ENCODE measurements at regions not wholly inside any gene's neighbourhood (a gene's known extent, or its start where the extent isn't known, plus 50 kb on each side); places are given as distances from the start of the nearest gene placed in this dataset.

DNA sequence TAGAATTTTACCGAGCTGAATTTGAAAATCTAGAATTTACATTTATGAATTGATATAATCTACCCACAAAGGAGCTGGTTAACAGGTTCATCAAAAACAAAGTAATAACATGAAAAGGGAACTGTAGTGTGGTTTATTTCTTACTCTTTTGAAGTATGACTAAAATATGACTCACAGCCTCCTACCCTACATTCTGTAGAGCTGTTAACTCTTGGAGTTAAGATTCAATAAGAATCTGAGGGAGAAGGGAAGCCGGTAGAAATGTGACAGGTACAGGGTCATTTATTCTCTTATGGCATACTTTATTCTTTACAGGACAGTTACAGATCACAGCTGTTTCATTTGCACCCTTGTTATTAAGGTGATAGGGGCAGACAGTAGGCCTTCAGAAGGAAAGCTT is 132.2 kb upstream of the FAM47B start:
- Histone ChIP-seq H3K27me3 (ENCODE audit: control insufficient read depth in 2 of 2, insufficient read depth in 2 of 2, low read length in 2 of 2) (no peaks in the 10 kb centered on the region), H2AFZ (ENCODE audit: low read depth, low read length) (no peak overlapping the region), H4K20me1 (replicated peaks; ENCODE audit: control insufficient read depth, extremely low read depth, insufficient read depth, low read length) (no peaks in the 10 kb centered on the region), H3K4me1 (ENCODE audit: control insufficient read depth, extremely low read depth, insufficient read depth, low read length) (peaks cover 4% of the 10 kb centered on the region), H3K9me3 (replicated peaks; ENCODE audit: control insufficient read depth, insufficient read depth, low read length) (no peaks in the 10 kb centered on the region), H3K9ac (replicated peaks; ENCODE audit: extremely low read depth, insufficient read depth, low read length) (no peak overlapping the region), H3K36me3 (ENCODE audit: control insufficient read depth in 2 of 2, extremely low read depth in 1 of 2, insufficient read depth in 2 of 2, low read length in 2 of 2) (no peaks in the 10 kb centered on the region), H3K27ac (ENCODE audit: insufficient read depth, low read depth, low read length) (no peak overlapping the region), H3K4me3 (replicated peaks in 1 of 3; ENCODE audit: insufficient read depth in 1 of 3, low read depth in 1 of 3, low read length in 3 of 3) (no peak overlapping the region), H3K4me2 (ENCODE audit: insufficient read depth, low read length) (no peak overlapping the region), H3K79me2 (ENCODE audit: control insufficient read depth, insufficient read depth, low read length) (no peaks in the 10 kb centered on the region), H3K9me1 (replicated peaks; ENCODE audit: control insufficient read depth, extremely low read depth, insufficient read depth, low read length) (no peaks in the 10 kb centered on the region)
- TF ChIP-seq MYC (IDR thresholded peaks at IDR 0.05; ENCODE audit: low read depth, low read length) (no peak), JUN (IDR thresholded peaks at IDR 0.05; ENCODE audit: borderline replicate concordance, insufficient read depth, insufficient read length, low read depth) (no peak), EZH2 (IDR thresholded peaks at IDR 0.05; ENCODE audit: borderline replicate concordance, low read depth, low read length, severe bottlenecking) (no peak), POLR2AphosphoS5 (IDR thresholded peaks at IDR 0.05; ENCODE audit: insufficient read depth, low read depth, low read length) (no peak), POLR2A (IDR thresholded peaks at IDR 0.05; ENCODE audit: low read depth, low read length) (no peak), GATA2 (IDR thresholded peaks at IDR 0.05; ENCODE audit: insufficient read depth, insufficient read length, low read depth, low read length) (no peak), FOS (IDR thresholded peaks at IDR 0.05; ENCODE audit: borderline replicate concordance, insufficient read depth, low read length) (no peak)
- TF ChIP-seq, protein P1, sequence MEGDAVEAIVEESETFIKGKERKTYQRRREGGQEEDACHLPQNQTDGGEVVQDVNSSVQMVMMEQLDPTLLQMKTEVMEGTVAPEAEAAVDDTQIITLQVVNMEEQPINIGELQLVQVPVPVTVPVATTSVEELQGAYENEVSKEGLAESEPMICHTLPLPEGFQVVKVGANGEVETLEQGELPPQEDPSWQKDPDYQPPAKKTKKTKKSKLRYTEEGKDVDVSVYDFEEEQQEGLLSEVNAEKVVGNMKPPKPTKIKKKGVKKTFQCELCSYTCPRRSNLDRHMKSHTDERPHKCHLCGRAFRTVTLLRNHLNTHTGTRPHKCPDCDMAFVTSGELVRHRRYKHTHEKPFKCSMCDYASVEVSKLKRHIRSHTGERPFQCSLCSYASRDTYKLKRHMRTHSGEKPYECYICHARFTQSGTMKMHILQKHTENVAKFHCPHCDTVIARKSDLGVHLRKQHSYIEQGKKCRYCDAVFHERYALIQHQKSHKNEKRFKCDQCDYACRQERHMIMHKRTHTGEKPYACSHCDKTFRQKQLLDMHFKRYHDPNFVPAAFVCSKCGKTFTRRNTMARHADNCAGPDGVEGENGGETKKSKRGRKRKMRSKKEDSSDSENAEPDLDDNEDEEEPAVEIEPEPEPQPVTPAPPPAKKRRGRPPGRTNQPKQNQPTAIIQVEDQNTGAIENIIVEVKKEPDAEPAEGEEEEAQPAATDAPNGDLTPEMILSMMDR (IDR thresholded peaks at IDR 0.05; ENCODE audit: extremely low read depth in 1 of 2, insufficient read depth in 1 of 2, low read depth in 1 of 2, low read length in 2 of 2), result no peak
- TF ChIP-seq, protein P2, sequence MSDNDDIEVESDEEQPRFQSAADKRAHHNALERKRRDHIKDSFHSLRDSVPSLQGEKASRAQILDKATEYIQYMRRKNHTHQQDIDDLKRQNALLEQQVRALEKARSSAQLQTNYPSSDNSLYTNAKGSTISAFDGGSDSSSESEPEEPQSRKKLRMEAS (IDR thresholded peaks at IDR 0.05; ENCODE audit: insufficient read depth, insufficient read length), result no peak
- intact Hi-C loops (cut with micrococcal nuclease), result no loop called here
- dilution Hi-C loops (cut with MboI; ENCODE audit: extremely low pct_ligation_motif_present, low sequenced_read_pairs), result no loop called here
- peak; percentile 1 for DNase-seq (ENCODE audit: low read depth, low spot score)
- ChIA-PET CTCF (no interaction called here), POLR2A (no interaction called here)
- no peak for FAIRE-seq
- BruUV-seq (replicated peaks), result no TSS peak

Data from endothelial cell of umbilical vein (primary cell).